ENCODE measurements at regions not wholly inside any gene's neighbourhood (a gene's known extent, or its start where the extent isn't known, plus 50 kb on each side); places are given as distances from the start of the nearest gene placed in this dataset.
"Not testable (repeated sequence)": the region's sequence is repeated elsewhere in the genome, so short reads cannot be mapped to it uniquely, and the experiment has no call there.

DNA sequence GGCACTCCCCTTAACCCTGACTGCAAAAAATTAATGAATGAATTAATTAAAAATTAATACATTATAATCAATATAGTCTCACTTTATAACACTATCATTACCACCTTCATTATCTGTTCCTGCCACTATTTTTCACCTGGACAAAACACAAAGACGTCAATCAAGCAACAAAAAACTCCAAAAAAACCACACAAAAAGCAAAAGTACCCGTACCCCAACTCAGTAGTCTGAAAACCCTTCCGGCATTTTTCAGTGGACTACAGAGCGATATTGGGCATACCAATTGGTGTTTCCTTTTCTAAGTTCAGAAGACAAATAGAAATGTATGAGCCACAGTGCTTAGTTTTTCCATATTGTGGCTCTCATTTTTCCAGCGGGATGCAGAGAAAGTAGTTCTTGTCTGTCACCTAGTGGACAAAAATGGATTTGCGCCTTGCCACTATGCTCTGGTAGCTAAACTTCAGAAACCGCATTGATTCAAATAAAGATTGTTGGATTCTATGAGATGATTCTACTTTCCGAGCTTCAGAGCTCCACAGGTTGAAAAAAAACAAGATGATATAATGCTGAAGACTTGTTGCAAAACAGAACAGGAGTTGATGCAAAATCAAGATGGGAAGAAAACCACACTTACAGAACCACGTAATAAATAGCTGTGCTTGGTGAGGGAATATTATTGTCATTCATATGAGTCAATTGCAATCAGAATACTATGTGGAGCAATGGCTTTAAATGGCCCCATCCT is 50.6 kb upstream of the ITGB1 start:
- H3K4me3 ChIP-seq (ENCODE audit: low read depth, low read length): no peak overlapping the region
- CTCF ChIA-PET: interaction anchor here (0.5 to 1.9 kb wide), 20 partner anchors 10 to 608 kb away, joined by 3 to 11 read pairs (median 4); no protein-coding TSS in a partner anchor
- Mint-ChIP-seq H3K27me3 (ENCODE audit: insufficient read depth, unreplicated experiment) (no peaks in the 10 kb centered on the region), H3K36me3 (ENCODE audit: insufficient read depth, unreplicated experiment) (peaks cover 12% of the 10 kb centered on the region), H3K4me1 (ENCODE audit: low read depth, unreplicated experiment) (peaks cover 24% of the 10 kb centered on the region), H3K4me3 (ENCODE audit: unreplicated experiment) (peak overlapping the region; percentile 20), H3K9me3 (ENCODE audit: unreplicated experiment) (no peaks in the 10 kb centered on the region), H3K27ac (ENCODE audit: unreplicated experiment) (no peak overlapping the region)
- H3K9me3 ChIP-seq: no peaks in the 10 kb centered on the region
- intact Hi-C loops (cut with micrococcal nuclease; ENCODE audit: unreplicated experiment): loop anchor here (1.0 to 5.0 kb wide), 8 partner anchors 70 to 631 kb away; partner anchors contain the start of gene CCDC7
- POLR2A ChIA-PET: interaction anchor here (1.0 kb wide), 1 partner anchor 49 kb away, joined by 3 read pairs; no protein-coding TSS in a partner anchor
- DNase-seq: peak; percentile 63 to 82
- H3K4me1 ChIP-seq: peaks cover 25% of the 10 kb centered on the region
- BruUV-seq (replicated peaks): no TSS peak
- no peaks in the 10 kb centered on the region for H3K36me3 ChIP-seq (ENCODE audit: control insufficient read depth, insufficient read depth, low read length)
- TF ChIP-seq, protein P1, sequence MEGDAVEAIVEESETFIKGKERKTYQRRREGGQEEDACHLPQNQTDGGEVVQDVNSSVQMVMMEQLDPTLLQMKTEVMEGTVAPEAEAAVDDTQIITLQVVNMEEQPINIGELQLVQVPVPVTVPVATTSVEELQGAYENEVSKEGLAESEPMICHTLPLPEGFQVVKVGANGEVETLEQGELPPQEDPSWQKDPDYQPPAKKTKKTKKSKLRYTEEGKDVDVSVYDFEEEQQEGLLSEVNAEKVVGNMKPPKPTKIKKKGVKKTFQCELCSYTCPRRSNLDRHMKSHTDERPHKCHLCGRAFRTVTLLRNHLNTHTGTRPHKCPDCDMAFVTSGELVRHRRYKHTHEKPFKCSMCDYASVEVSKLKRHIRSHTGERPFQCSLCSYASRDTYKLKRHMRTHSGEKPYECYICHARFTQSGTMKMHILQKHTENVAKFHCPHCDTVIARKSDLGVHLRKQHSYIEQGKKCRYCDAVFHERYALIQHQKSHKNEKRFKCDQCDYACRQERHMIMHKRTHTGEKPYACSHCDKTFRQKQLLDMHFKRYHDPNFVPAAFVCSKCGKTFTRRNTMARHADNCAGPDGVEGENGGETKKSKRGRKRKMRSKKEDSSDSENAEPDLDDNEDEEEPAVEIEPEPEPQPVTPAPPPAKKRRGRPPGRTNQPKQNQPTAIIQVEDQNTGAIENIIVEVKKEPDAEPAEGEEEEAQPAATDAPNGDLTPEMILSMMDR (IDR thresholded peaks at IDR 0.05; ENCODE audit: insufficient read depth in 1 of 2, low read depth in 1 of 2, low read length in 1 of 2, severe bottlenecking in 1 of 2, unreplicated experiment in 1 of 2): peak; percentile 99
- H3K27me3 ChIP-seq (replicated peaks; ENCODE audit: control insufficient read depth, insufficient read depth, low read length): no peaks in the 10 kb centered on the region

DNA sequence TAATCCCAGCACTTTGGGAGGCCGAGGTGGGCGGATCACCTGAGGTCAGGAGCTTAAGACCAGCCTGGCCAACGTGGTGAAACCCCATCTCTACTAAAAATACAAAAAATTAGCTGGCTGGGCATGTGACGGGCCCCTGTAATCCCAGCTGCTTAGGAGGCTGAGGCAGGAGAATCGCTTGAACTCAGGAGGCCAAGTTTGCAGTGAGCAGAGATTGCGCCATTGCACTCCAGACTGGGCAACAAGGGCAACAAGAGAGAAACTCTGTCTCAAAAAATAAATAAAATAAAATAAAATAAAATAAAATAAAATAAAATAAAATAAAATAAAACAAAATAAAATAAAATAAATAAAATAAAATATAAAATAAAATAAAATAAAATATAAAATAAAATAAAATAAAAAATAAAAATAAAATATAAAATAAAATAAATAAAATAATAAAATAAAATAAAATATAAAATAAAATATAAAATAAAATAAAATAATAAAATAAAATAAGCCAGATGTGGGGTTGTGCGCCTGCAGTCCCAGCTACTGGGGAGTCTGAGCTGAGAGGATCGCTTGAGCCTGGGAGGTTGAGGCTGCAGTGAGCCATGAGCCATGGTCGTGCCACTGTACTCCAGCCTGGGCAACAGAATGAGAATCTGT is 49.8 kb upstream of the ITGB1 start:
- BruUV-seq (replicated peaks); H3K27me3 ChIP-seq (replicated peaks; ENCODE audit: control insufficient read depth, insufficient read depth, low read length); H3K4me3 Mint-ChIP-seq (ENCODE audit: unreplicated experiment); H3K9me3 ChIP-seq; H3K36me3 ChIP-seq (ENCODE audit: control insufficient read depth, insufficient read depth, low read length); DNase-seq; H3K27me3 Mint-ChIP-seq (ENCODE audit: insufficient read depth, unreplicated experiment); POLR2A ChIA-PET; H3K4me3 ChIP-seq (ENCODE audit: low read depth, low read length); H3K27ac Mint-ChIP-seq (ENCODE audit: unreplicated experiment); H3K9me3 Mint-ChIP-seq (ENCODE audit: unreplicated experiment): not testable (repeated sequence)
- CTCF ChIA-PET: interaction anchor here (0.7 to 1.9 kb wide), 2 partner anchors 27 to 36 kb away, joined by 3 to 6 read pairs; no protein-coding TSS in a partner anchor
- peaks cover 25% of the 10 kb centered on the region for H3K4me1 ChIP-seq
- Mint-ChIP-seq H3K36me3 (ENCODE audit: insufficient read depth, unreplicated experiment) (peaks cover 12% of the 10 kb centered on the region), H3K4me1 (ENCODE audit: low read depth, unreplicated experiment) (peaks cover 24% of the 10 kb centered on the region)
- intact Hi-C loops (cut with micrococcal nuclease; ENCODE audit: unreplicated experiment): loop anchor here (1.0 to 5.0 kb wide), 8 partner anchors 70 to 631 kb away; partner anchors contain the start of gene CCDC7
